Inflammatory macrophage (primary cell): ENCODE measurements at regions not wholly inside any gene's neighbourhood (a gene's known extent, or its start where the extent isn't known, plus 50 kb on each side); places are given as distances from the start of the nearest gene placed in this dataset.
"Not testable (repeated sequence)": the region's sequence is repeated elsewhere in the genome, so short reads cannot be mapped to it uniquely, and the experiment has no call there.

ENCODE experiments used
- DNase-seq, 2 donors: peaks; one replicate each; pipeline ENCODE4 v3.0.0-alpha.2; 2020 to 2022

DNA sequence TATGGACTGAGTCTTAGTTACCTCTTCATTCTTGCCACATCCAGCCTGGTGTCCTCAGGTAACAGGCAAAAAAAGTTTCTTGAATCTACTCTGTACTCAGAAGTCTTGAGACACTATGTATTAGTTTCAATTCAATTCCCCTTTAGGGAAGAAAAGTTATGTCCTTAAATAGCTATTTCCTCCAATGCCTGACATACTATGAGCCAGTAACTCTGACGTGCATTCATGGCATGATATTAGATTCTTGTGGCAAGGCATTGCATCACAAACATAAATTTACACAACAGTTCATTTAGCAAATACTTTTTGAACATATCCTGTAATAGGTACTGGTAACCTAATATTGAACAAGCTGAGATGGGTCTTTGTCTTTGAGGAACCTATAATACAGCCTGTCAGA is 109.3 kb upstream of the FOXB1 start:
- no peak for DNase-seq

DNA sequence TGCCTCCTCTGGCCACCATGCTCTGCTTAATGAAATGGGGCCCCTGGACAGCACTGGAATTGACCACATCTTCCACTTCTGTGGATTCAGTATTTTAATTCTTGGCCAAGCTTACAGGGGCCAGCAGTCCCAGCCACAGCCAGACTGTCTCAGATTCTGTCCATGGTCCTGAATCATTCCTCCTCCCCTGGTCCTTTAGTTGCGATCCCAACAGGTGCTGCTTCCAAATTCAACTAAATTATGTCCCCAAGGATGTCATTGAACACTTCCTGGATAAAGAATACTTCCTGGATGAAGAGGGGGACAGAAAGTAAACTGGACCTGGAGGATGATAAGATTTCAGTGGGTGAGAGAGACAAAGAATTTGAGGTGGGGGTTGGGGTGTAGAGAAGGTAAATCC is 111.1 kb upstream of the FOXB1 start:
- DNase-seq = no peak

DNA sequence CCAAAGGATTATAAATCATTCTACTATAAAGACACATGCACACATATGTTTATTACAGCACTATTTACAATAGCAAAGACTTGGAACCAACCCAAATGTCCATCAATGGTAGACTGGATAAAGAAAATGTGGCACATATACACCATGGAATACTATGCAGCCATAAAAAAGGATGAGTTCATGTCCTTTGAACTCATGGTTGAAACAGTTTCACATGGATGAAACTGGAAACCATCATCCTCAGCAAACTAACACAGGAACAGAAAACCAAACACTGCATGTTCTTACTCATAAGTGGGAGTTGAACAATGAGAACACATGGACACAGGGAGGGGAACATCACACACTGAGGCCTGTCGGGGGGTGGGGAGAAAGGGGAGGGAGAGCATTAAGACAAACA is 116.2 kb upstream of the FOXB1 start:
- not testable (repeated sequence) for DNase-seq

DNA sequence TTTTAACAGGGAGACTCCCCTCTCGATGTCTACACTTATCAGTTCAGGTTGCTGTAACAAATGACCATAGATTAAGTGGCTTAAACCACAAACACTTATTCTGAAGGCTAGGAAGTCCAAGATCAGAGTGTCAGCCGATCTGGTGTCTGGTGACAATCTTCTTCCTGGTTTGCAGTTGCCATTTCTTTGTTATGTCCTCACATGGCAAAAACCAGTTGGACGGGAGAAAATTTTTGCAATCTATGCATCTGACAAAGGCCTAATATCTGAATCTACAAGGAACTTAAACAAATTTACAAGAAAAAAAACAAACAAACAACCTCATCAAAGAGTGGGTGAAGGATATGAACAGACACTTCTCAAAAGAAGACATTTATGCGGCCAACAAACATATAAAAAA is 116.9 kb upstream of the FOXB1 start:
- no peak for DNase-seq

DNA sequence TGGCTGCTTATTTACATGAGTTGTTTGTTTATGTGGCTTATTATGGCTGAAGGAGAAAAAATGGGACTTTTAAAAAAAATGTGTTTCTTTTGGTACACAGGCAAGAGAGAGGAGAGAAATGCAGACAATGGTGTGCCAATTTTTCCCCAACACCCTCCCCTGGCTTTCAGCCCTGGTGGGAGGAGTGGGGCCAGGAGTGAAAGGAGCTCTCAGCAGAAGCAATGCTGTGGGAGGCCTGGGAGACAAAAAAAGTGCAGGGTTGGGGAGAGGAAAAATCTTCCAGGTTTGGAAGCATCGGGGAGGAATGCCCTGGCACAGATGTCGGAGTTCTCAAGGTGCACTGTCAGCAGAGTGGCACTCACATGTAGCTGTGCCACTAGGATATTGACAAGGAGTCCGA is 117.7 kb upstream of the FOXB1 start:
- no peak for DNase-seq

DNA sequence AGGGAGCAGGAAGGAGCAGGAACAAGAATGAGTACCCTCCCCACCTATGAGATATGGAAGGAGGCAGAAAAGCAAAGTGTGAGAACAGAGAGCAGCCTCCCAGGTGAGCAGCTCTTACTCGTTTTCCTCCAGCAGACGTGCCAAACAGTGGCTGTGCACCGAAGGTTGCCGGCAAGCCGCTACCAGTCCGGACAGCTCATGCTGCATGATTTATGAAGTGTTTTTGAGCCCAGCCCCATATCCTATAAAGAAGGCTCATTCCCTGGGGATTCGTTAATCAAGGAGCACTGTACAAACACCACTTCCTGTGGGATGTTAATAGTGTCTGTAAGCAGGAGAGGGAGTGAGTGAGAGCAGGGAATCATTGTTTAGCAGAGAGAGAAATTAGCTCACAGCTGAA is 118.3 kb upstream of the FOXB1 start:
- DNase-seq = no peak

DNA sequence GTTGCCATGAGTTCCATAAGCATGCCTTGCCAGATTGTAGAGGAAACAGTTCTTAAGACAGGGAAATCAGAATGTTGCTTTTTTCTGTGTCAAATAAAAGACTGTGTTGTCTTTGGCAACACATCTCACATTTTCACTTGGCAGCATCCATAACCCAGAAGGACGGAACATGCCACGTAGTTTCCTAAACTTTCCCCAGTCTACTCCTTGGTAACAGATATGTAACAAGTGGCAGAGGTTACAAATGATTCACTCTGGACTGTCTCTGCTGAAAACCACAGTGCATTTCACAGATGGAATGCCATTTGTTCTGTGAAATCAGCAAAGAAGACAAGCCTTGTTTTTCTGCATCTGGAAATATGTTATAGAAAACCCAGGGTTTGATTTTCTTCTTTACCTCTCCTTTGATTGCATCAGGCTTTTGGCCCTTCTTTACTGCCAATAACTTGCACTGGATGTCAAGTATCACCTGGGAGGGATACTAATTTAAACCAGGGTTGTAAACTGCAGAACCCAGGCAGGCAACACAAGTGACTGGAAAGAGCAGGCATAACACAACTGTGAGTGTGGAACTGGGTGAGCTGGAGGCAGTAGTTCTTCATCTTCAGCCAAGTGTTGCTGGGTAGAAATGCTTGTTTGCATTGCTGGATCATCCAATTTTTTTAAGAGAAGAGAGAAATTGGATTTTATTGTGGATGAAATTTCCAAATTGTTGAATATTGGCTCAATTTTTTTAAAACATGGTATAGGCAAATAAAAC is 124.4 kb upstream of the FOXB1 start:
- DNase-seq = no peak

DNA sequence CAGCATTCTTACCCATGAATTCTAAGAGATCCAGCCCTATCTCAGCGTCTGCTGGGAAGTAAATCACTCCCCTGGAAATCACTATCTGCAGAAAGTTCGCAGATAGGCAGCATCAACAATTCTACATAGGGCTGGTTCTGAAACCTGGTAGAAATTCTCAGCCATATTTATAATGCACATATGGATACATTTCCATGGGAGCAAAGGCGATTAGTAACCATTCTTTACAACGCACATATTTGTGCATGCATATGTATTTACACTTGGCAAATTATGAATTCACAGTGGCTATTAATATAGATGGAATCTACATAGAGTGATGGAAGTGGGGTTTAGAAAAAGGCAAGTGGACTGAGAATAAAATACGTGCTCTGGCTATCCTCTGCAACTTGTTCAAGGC is 128.0 kb upstream of the FOXB1 start:
- no peak for DNase-seq

DNA sequence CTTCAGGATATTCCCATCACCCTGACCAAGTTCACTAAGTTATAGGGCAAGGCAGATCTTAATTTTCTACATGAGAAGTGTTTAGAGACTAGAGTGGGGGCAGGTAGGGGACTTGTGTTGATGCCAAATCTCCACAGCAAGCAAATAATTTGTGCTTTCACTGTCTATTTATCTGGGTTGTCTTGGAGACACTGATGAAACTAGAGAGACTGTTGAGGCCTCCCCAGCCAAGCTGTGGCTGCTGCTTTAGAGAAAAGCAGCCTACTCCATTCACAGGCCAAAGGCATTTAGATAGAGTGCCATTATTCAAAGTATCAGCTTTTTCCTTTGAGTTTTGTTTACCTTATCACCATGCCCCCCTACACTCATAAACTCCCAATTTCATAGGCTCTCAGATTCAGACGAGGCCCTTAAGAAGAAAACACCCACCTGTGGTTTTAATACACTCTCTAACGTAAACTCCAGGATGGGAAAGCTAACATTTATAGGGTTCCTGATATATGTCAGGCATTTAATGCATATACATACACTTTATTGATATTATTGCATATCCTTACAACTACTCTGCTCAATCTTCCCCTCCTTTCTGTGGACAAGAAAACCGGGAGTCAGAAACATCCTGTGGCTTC is 130.4 kb upstream of the FOXB1 start:
- DNase-seq = no peak

DNA sequence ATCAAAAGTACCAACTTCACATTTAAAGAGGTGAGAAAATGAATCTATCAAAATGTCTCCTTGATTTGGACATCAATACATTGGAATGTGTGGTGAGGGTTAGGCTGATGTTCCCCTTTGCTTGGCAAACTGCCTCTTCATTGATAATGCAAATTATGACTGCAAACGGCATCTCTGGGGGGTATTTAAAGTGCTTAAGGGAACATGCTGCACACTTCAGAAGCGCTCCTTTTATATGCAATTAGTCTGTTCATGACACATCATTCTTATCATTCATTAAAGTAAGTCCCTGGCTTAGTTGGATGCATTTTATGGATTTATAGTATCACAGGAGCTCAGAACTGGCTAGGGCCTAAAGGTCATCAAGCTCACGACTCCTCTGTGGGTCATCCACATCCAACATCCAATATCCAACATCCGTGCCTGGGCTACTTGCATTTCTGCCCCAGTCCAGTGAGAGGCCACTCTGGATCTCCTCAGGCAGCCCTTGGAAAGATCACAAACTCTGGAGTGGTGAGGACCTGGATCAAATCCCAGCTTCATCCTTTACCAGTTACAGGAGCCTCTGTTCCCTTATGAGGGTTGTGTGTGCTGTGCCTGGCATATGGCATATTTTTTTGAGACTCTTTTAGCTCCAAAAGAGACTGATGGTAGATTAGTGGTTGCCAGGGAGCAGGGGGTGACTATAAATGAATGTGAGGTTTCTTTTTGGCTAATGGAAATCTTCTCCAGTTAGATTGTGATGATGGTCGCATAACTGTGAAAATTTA is 136.8 kb upstream of the FOXB1 start:
- DNase-seq = no peak

DNA sequence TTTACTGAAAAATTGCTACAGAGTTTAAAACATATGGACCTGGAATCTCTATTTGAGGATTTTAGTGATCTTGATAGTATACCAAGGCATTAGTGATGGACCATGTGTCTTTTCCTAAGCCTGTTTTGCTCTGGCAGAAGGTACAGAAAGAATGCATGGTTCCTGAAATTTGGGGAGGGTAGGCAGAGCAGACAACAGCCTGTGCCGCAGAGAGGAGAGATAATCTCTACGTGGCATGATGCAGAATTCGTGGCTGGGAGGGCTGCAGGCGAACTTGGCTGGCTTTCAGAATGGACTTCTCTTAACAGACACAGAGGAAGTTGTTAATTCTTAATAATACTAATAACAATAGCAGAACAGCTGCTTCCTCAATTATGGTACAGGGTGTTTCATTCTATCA is 137.5 kb upstream of the FOXB1 start:
- no peak for DNase-seq

DNA sequence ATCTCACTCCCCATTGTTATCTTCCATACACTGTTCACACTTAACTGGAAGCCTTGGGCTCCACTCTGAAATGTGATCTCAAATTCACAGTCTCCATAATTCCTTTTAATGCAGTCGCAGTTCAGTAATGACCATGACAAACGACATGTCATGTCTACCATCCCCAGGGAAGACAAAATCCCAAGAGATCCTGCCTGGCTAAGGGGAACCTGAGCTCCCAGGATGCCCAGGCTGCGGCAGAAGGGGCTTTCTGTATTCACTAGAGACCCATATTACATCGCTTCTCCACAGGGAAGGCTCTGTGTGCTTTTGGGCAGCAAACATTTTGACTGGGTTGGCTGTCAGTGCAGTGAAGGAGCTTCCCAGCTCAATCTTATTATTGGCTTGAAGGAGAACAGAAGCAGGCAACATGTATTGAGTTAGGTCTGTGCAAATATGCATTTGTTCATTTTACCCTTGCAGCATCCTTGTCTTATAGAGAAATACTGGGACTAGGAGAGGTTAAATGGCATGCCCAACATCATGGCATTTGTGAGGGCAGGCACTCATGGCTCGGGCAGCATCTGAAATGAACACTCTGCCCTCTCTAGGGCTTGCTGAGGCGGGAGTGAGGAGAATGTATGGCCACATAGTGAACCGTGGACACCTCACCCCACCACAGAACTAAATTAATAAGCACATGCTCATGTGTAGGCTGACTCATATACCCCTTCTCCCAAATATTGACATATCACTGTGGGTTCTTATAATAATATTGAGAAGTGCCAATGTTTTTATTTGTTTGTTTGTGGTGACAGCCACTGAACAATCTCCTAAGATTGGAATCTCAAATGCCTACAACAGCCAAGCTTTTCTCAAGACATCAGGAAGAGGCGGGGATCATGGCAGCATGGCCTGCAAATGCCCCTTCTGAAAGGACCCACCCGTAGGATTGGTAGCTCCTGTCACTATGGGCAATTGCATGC is 141.6 kb upstream of the FOXB1 start:
- no peak for DNase-seq

DNA sequence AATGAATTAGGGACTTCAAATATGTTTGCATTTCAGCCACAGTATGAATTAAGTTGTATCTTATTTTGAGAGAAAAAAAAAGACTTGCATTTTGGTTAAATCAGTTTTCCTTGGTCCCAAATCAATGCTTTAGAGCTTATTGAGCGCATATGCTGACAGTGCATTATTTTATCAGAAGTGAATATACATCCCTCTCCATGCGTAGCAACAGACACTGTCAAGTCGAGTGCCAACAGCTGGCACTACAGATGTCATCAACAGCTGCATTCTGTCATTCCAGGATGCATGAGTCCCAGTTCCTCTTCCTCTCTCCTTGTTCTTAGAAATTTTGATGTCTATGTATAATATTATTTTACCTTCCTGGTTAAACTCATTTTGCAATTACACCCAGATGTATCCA is 156.1 kb upstream of the FOXB1 start:
- DNase-seq = no peak

DNA sequence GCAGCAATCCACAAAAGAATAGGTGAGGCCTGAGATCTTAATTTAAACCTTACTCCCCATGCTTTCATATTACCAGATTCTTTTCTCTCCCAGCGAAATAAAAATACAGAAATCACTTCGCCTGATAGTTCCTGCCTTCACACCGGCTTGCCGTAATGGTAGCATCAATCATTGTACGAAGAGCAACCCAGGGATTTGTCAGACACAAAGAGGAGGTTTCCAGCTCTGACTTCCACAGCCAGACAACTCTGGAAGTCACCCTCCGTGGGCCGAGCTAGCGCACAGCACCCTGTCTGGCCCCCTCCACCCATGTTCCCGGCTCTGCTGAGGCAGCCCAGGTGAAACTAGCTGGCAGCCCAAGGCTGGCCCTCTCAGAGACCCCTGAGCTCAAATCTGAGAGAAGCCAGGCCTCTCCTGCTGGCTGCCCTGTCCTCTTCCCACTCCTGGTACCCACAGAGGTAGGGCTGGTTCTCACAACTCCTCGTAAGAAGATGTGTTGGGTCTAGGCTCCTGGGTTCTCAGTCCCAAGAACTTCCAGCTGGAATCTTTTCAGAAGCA is 156.9 kb upstream of the BNIP2 start:
- no peak for DNase-seq

DNA sequence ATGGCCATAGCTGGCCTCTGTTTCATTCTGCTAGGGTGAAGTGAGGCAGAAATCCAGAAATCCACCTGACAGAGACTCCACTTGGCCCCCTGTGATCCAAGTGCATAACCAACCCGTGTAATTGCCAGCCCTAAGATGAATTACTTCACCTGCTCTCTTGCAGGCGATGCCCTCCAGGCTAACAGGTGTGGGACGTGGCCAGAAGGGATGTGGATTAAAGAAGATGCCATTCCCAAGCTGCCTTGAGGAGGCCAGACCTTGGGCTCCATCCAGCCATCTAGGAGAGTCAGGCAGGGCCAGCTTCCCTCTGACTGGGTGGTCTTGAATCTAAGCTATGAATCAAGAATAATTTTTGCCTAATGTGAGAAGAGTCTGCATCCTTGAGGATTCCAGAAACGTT is 154.5 kb upstream of the BNIP2 start:
- DNase-seq = no peak

DNA sequence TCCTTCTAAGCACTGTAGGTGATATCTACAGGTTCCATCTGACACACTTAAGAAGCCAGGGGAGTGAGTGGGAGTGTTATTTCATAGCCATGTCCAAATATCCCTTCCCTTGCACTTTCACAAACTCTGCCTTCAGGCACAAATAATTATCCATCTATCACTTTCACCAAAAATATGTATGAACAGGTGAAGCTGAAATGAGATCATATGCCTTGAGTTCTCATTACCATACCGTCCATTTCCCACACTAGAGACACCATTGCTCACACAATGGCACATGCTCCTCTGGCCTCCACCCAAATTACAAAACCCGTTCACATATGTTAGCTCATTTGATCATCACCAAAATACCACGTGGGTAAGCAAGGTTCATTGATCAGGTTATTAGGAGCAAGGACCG is 151.9 kb upstream of the BNIP2 start:
- DNase-seq = no peak

DNA sequence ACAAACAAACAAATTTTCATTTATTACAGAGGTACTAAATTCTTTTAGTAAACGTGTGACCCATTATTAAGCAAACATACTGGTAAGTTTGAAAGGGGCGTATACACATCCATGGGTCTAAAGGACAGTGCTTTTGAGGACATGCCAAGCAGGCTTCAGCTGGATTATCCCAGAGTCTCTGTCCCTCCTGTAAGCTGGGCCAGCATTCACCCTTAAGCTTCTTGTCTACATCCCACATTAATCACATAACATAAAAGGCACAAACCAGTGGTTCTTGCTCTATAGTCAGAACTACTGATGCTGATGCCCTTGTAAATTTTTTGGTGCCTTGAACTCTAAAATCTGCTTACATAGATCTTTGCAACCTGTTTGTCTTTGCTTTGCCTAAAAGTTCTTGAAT is 150.8 kb upstream of the BNIP2 start:
- no peak for DNase-seq

DNA sequence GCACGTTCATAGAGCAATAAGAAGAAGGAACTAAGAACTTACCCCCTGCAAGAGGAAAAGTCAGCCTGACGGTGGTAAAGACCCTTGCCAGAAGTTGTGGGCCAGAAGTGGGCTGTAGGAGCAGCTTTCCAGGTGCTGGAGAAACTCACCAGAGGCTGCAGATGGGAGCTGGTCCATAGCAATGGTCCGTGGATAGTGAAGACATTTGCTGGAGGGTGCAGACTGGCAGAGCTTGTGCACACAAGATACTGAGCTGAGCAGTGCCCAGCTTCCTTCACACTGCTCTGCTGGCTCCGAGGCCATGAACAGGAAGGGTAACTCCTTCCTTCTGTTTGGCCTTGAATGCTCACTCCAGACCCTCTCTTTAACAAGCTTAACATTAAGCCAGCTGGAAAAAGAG is 149.8 kb upstream of the BNIP2 start:
- no peak for DNase-seq

DNA sequence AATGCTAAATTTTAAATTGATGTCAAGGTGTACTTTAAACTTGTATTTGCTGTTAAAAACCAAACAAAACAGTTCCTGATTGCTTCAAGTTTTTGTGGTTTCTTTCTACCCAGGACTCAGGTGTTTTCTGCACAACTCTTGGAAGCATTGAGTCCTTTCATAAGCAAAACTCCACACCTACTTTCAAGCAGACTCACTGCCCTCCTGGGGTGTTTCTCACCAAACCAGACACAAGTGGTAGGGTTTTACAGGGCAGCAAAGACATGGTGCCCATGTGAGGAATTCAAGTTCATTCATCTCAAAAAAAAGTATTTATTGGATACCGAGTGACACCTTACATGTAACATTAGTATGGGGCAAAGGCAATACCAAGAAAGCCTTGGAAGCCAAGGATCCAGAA is 146.7 kb upstream of the BNIP2 start:
- DNase-seq = no peak

DNA sequence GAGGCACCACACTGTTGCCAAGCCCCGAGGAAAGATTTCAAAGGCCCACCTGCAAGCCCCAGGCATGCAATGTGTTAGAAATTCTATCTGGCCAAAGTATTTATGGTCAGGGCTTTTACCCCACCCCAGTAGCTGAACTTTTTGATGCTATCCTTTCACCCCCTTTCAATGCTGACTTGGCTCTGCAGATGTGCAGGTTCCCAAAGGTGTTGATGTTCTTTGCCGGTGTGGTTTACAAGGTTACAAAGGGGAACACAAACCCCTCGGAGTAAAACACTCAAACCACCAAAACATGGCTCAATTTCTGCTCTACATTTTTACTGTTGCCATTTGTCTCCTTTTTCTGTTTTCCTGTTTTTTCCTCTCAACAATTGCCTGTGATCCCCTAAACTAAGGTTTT is 145.4 kb upstream of the BNIP2 start:
- no peak for DNase-seq

DNA sequence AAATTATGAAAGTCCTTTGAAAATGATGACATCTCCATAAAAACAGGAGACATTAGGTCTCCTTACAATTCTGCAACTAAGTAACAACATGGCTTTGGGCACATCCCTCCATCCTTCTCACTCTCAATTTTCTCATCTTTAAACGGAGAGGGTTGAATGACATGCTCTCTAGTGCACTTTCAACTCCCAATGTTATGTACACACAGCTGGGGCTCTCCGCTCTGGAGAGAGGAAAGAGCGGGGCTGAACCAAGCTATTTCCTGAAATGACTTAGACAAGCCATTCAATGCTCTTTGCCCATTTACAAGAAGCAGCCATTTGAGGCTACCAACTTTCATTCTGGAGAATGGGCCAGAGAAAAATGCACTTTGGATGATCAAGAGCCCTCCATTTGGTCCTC is 144.2 kb upstream of the BNIP2 start:
- no peak for DNase-seq

DNA sequence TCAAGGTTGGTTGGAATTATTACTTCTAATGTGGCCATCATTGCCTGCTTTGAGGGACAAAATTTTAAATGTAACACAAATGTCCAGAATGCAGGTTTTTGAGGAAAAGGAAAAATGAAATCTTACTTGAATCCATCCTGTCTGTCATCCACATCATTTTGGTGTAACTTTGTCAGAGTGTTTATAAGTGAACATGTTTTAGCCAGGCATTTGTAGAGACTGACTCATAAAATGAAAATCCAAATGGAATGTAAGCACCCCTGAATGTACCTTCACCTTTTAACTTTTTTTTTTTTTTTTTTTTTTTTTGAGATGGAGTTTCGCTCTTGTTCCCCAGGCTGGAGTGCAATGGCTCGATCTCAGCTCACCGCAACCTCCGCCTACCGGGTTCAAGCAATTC is 141.8 kb upstream of the BNIP2 start:
- no peak for DNase-seq

DNA sequence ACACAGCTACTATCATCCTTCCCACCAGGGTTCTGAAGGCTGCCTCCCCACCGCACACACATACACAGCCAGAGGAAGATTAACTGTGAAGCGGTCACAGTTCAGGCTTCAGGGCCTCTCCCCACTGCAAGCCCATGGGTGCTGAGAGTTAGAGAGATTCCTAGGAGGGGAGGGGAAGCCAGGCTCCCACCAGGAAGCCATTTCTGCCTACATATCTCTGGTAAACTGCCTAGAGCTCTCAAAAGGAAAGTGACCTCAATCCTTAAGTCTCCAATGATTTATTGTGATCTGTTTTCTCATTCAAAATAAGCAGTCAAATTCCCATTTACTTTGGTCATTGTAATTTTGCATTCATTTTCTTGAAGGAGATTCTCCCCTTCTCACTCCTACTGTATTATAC is 141.0 kb upstream of the BNIP2 start:
- no peak for DNase-seq
